Keratinocyte (primary cell): ENCODE measurements at regions not wholly inside any gene's neighbourhood (a gene's known extent, or its start where the extent isn't known, plus 50 kb on each side); places are given as distances from the start of the nearest gene placed in this dataset.

ENCODE experiments used
- DNase-seq: peaks from one replicate; pipeline ENCODE4 v3.0.0-alpha.2; 2011; ENCODE audit warnings: low read depth, missing footprints, low spot score
- FAIRE-seq: peaks from 2 replicates; lab custom pipeline; 2011; peaks lifted over from hg19 to GRCh38; lab: Jason Lieb, UNC
- H2AFZ ChIP-seq: 2 replicates; pipeline ENCODE4 v1.6.0; 2012; ENCODE audit warnings: low read length, control low read depth, inconsistent platforms; ENCODE audit not compliant: control insufficient read depth
- H3K27ac ChIP-seq: 2 replicates; pipeline ENCODE4 v1.5.1; 2011; ENCODE audit warnings: low read length; ENCODE audit not compliant: control insufficient read depth, insufficient read depth
- H3K27me3 ChIP-seq: 3 replicates; pipeline ENCODE4 v1.6.0; 2011; ENCODE audit warnings: low read length; ENCODE audit not compliant: control insufficient read depth, insufficient read depth; ENCODE audit errors: extremely low read depth
- H3K36me3 ChIP-seq, 2 experiments: 2 replicates in 1 of 2; 3 replicates in 1 of 2; pipeline ENCODE4 v1.5.1; 2011; ENCODE audit warnings: low read length in 2 of 2, mild to moderate bottlenecking in 1 of 2; ENCODE audit not compliant: control insufficient read depth in 2 of 2, insufficient read depth in 2 of 2; ENCODE audit errors: extremely low read depth in 1 of 2
- H3K4me1 ChIP-seq: 3 replicates; pipeline ENCODE4 v1.5.1; 2011; ENCODE audit warnings: low read length; ENCODE audit not compliant: control insufficient read depth, insufficient read depth; ENCODE audit errors: extremely low read depth
- H3K4me2 ChIP-seq: 3 replicates; pipeline ENCODE4 v1.6.0; 2011; ENCODE audit warnings: low read depth, low read length; ENCODE audit not compliant: control insufficient read depth, insufficient read depth; ENCODE audit errors: extremely low read depth
- H3K4me3 ChIP-seq, 3 experiments: fragments of 200-600 bp in 1 of 3; sonication (generic) in 1 of 3; 2 replicates in 2 of 3; 3 replicates in 1 of 3; pipeline ENCODE4 v1.5.1; 2011 to 2016; ENCODE audit warnings: low read length in 3 of 3, mild to moderate bottlenecking in 3 of 3, control low read depth in 2 of 3, inconsistent platforms in 1 of 3, low read depth in 1 of 3, mixed read lengths in 1 of 3, mixed run types in 1 of 3, moderate library complexity in 1 of 3; ENCODE audit not compliant: control insufficient read depth in 2 of 3, insufficient read depth in 2 of 3; ENCODE audit errors: extremely low read depth in 1 of 3
- H3K79me2 ChIP-seq: 2 replicates; pipeline ENCODE4 v1.6.0; 2012; ENCODE audit warnings: low read length; ENCODE audit not compliant: control insufficient read depth, insufficient read depth
- H3K9ac ChIP-seq: 3 replicates; pipeline ENCODE4 v1.6.0; 2011; ENCODE audit warnings: low read length; ENCODE audit not compliant: control insufficient read depth, insufficient read depth; ENCODE audit errors: extremely low read depth
- H3K9me1 ChIP-seq: 3 replicates; pipeline ENCODE4 v1.6.0; 2011; ENCODE audit warnings: low read length; ENCODE audit not compliant: control insufficient read depth, insufficient read depth; ENCODE audit errors: extremely low read depth
- H3K9me3 ChIP-seq: 2 replicates; pipeline ENCODE4 v1.5.1; 2012; ENCODE audit warnings: low read depth, low read length; ENCODE audit not compliant: control insufficient read depth
- H4K20me1 ChIP-seq: 3 replicates; pipeline ENCODE4 v1.6.0; 2011; ENCODE audit warnings: low read length; ENCODE audit not compliant: control insufficient read depth, insufficient read depth; ENCODE audit errors: extremely low read depth
- CTCF ChIP-seq, 3 experiments: IDR thresholded peaks in 1 of 3; conservative IDR thresholded peaks in 1 of 3; optimal IDR thresholded peaks in 1 of 3; 2 replicates in 2 of 3; 3 replicates in 1 of 3; pipeline versions ENCODE3 to v1.5.1; 2011; ENCODE audit warnings: low read length in 3 of 3, mild to moderate bottlenecking in 3 of 3, moderate library complexity in 2 of 3, control low read depth in 1 of 3, inconsistent platforms in 1 of 3; ENCODE audit not compliant: insufficient read depth in 2 of 3; ENCODE audit errors: extremely low read depth in 1 of 3
- EZH2 ChIP-seq: IDR thresholded peaks from one replicate; pipeline ENCODE4 v1.6.1; 2012; ENCODE audit warnings: inconsistent platforms, mild to moderate bottlenecking, low read length, moderate library complexity
- dilution Hi-C: fragments of 300-500 bp; cut with MboI; formaldehyde crosslinking; loops from one replicate; pipeline ENCODE4 v1.7.0; 2020; ENCODE audit warnings: low sequenced_read_pairs; ENCODE audit not compliant: extremely low pct_ligation_motif_present

- DNase-seq (no peak), FAIRE-seq (no peak)
- H4K20me1 ChIP-seq, result no peaks in the 10 kb centered on the region
- no peak overlapping the region for H2AFZ ChIP-seq
- H3K36me3 ChIP-seq, result no peaks in the 10 kb centered on the region
- no peak overlapping the region for H3K4me2 ChIP-seq
- H3K4me3 ChIP-seq, result no peak overlapping the region
- TF ChIP-seq EZH2, result no peak
- no peak for TF ChIP-seq CTCF (optimal IDR thresholded peaks at IDR 0.05 in 1 of 3, IDR thresholded peaks at IDR 0.05 in 1 of 3, conservative IDR thresholded peaks at IDR 0.05 in 1 of 3; ENCODE audit: extremely low read depth in 1 of 3, insufficient read depth in 2 of 3, low read length in 3 of 3)
- no peak overlapping the region for H3K9ac ChIP-seq
- dilution Hi-C loops, result no loop called here
- no peaks in the 10 kb centered on the region for H3K4me1 ChIP-seq
- H3K27me3 ChIP-seq, result no peaks in the 10 kb centered on the region
- no peaks in the 10 kb centered on the region for H3K9me1 ChIP-seq
- no peaks in the 10 kb centered on the region for H3K9me3 ChIP-seq
- no peaks in the 10 kb centered on the region for H3K79me2 ChIP-seq
- no peak overlapping the region for H3K27ac ChIP-seq
Measured at GRCh38 chr17:56098746-56099145, 54.5 kb upstream of the ANKFN1 start.

GRCh38 chr17:56099649-56100048 is 53.6 kb upstream of the ANKFN1 start:
- Histone ChIP-seq H3K9me1 (no peaks in the 10 kb centered on the region), H3K27ac (no peak overlapping the region), H3K9ac (no peak overlapping the region), H3K4me1 (no peaks in the 10 kb centered on the region), H3K36me3 (no peaks in the 10 kb centered on the region), H3K4me2 (no peak overlapping the region), H3K4me3 (no peak overlapping the region), H3K9me3 (no peaks in the 10 kb centered on the region), H2AFZ (no peak overlapping the region), H3K79me2 (no peaks in the 10 kb centered on the region), H4K20me1 (no peaks in the 10 kb centered on the region), H3K27me3 (no peaks in the 10 kb centered on the region)
- dilution Hi-C loops, result no loop called here
- FAIRE-seq (no peak), DNase-seq (no peak)
- no peak for TF ChIP-seq EZH2
